A673 (cell line): ENCODE measurements at regions not wholly inside any gene's neighbourhood (a gene's known extent, or its start where the extent isn't known, plus 50 kb on each side); places are given as distances from the start of the nearest gene placed in this dataset.

Source experiments
- BruUV-seq: library from RNA; stranded (reverse); fragments of 400-500 nt; replicated peaks from 2 replicates; lab custom pipeline; 2021; lab: Mats Ljungman, UMichigan
- CTCF ChIA-PET: fragments of 300-600 bp; sonication (Branson Sonifier 250); formaldehyde crosslinking; loops from one replicate; lab custom pipeline; 2022; ENCODE audit warnings: antibody characterized with exemption; lab: Charles Lee
- POLR2A ChIA-PET: fragments of 300-600 bp; sonication (Branson Sonifier 250); formaldehyde crosslinking; loops from one replicate; lab custom pipeline; 2022; ENCODE audit warnings: antibody characterized with exemption; ENCODE audit not compliant: low non-redundant PET; lab: Charles Lee
- DNase-seq: peaks from one replicate; pipeline ENCODE4 v3.0.0-alpha.2; 2015; ENCODE audit warnings: low spot score
- H3K27ac ChIP-seq: fragments of 200-600 bp; sonication (generic); 2 replicates; pipeline ENCODE4 v1.5.1; 2016; ENCODE audit warnings: mixed run types, low read depth, mild to moderate bottlenecking, mixed read lengths, antibody characterized with exemption, low read length; ENCODE audit not compliant: poor library complexity, severe bottlenecking
- H3K27me3 ChIP-seq: fragments of 200-600 bp; sonication (generic); replicated peaks from 2 replicates; pipeline ENCODE4 v1.6.1; 2017; ENCODE audit warnings: mixed run types, low read depth, mild to moderate bottlenecking, mixed read lengths, antibody characterized with exemption, low read length; ENCODE audit not compliant: insufficient read depth, poor library complexity
- H3K36me3 ChIP-seq: fragments of 200-600 bp; sonication (generic); 2 replicates; pipeline ENCODE4 v1.6.1; 2016; ENCODE audit warnings: mixed run types, mild to moderate bottlenecking, mixed read lengths, antibody characterized with exemption, low read length; ENCODE audit not compliant: insufficient read depth, poor library complexity, severe bottlenecking
- H3K4me1 ChIP-seq: fragments of 200-600 bp; sonication (generic); 2 replicates; pipeline ENCODE4 v1.6.1; 2017; ENCODE audit warnings: mixed run types, mild to moderate bottlenecking, mixed read lengths, antibody characterized with exemption, low read length; ENCODE audit not compliant: insufficient read depth, poor library complexity, severe bottlenecking
- H3K4me3 ChIP-seq: fragments of 200-600 bp; sonication (generic); 2 replicates; pipeline ENCODE4 v1.5.1; 2016; ENCODE audit warnings: low read depth, mixed run types, mild to moderate bottlenecking, mixed read lengths, low read length; ENCODE audit not compliant: poor library complexity, severe bottlenecking
- H3K9me3 ChIP-seq: fragments of 200-600 bp; sonication (generic); 2 replicates; pipeline ENCODE4 v1.6.1; 2016; ENCODE audit warnings: mixed run types, low read depth, mild to moderate bottlenecking, mixed read lengths, antibody characterized with exemption, low read length; ENCODE audit not compliant: poor library complexity, severe bottlenecking
- CTCF ChIP-seq: fragments of 300-800, 200-600 bp; sonication (generic); conservative IDR thresholded peaks from 2 replicates; pipeline ENCODE4 v1.5.1; 2017; ENCODE audit warnings: low read depth, mild to moderate bottlenecking, antibody characterized with exemption, low read length, moderate library complexity, mixed read lengths
- EZH2 ChIP-seq: fragments of 200-600 bp; sonication (generic); IDR thresholded peaks from 2 replicates; pipeline ENCODE4 v1.6.1; 2017; ENCODE audit warnings: borderline replicate concordance, low read depth, mild to moderate bottlenecking, mixed read lengths, antibody characterized with exemption, low read length; ENCODE audit not compliant: poor library complexity, severe bottlenecking
- intact Hi-C: fragments of 100-400 bp; cut with micrococcal nuclease; formaldehyde crosslinking; loops from one replicate; pipeline ENCODE4 v1.10.0; 2022; ENCODE audit not compliant: unreplicated experiment

- CTCF ChIA-PET: no interaction called here
- no peaks in the 10 kb centered on the region for H3K36me3 ChIP-seq
- no peak for DNase-seq
- TF ChIP-seq EZH2 (no peak), CTCF (no peak)
- H3K4me3 ChIP-seq: no peak overlapping the region
- no peaks in the 10 kb centered on the region for H3K9me3 ChIP-seq
- no peak overlapping the region for H3K27ac ChIP-seq
- POLR2A ChIA-PET: no interaction called here
- no peaks in the 10 kb centered on the region for H3K27me3 ChIP-seq
- intact Hi-C loops: no loop called here
- no peaks in the 10 kb centered on the region for H3K4me1 ChIP-seq
- BruUV-seq: no TSS peak
These were observed 474.1 kb downstream of the CD109 start for GRCh38 chr6:74170118-74170517.

- ChIA-PET POLR2A (interaction anchor here (0.6 kb wide), 1 partner anchor 56 kb away, joined by 3 read pairs; no protein-coding TSS in a partner anchor), CTCF (no interaction called here)
- no peaks in the 10 kb centered on the region for H3K27me3 ChIP-seq
- BruUV-seq: no TSS peak
- H3K4me1 ChIP-seq: no peaks in the 10 kb centered on the region
- intact Hi-C loops: no loop called here
- DNase-seq: peak; percentile 8
- H3K36me3 ChIP-seq: no peaks in the 10 kb centered on the region
- no peak for TF ChIP-seq EZH2
- TF ChIP-seq CTCF: no peak
- no peaks in the 10 kb centered on the region for H3K9me3 ChIP-seq
- no peak overlapping the region for H3K4me3 ChIP-seq
- H3K27ac ChIP-seq: no peak overlapping the region
These were observed 472.0 kb downstream of the CD109 start for GRCh38 chr6:74167976-74168375.

- H3K27me3 ChIP-seq: no peaks in the 10 kb centered on the region
- ChIA-PET CTCF (no interaction called here), POLR2A (interaction anchor here (0.6 kb wide), 1 partner anchor 56 kb away, joined by 3 read pairs; no protein-coding TSS in a partner anchor)
- DNase-seq: no peak
- no peaks in the 10 kb centered on the region for H3K4me1 ChIP-seq
- H3K4me3 ChIP-seq: no peak overlapping the region
- H3K27ac ChIP-seq: no peak overlapping the region
- BruUV-seq: no TSS peak
- TF ChIP-seq CTCF: no peak
- no peak for TF ChIP-seq EZH2
- intact Hi-C loops: no loop called here
- no peaks in the 10 kb centered on the region for H3K36me3 ChIP-seq
- H3K9me3 ChIP-seq: no peaks in the 10 kb centered on the region
These were observed 471.5 kb downstream of the CD109 start for GRCh38 chr6:74167511-74167910.
